Cardiac fibroblast (primary cell): ENCODE measurements at regions not wholly inside any gene's neighbourhood (a gene's known extent, or its start where the extent isn't known, plus 50 kb on each side); places are given as distances from the start of the nearest gene placed in this dataset.
A peak's percentile ranks its signal among the peaks of the same experiment; 100 is the strongest.

ENCODE experiments used
- DNase-seq, 2 donors: peaks; one replicate each; pipeline versions ENCODE4 v3.0.0 to v3.0.0-alpha.2; 2010; ENCODE audit warnings: low read depth in 2 of 2
- H3K4me3 ChIP-seq, 2 donors: replicated peaks in 1 of 2; 1 replicate in 1 of 2; 2 replicates in 1 of 2; pipeline ENCODE4 v1.5.1; 2011; ENCODE audit warnings: low read depth in 2 of 2, low read length in 2 of 2, mild to moderate bottlenecking in 2 of 2, moderate library complexity in 1 of 2
- TF ChIP-seq, protein P1 (sequence below): IDR thresholded peaks from one replicate; pipeline ENCODE4 v1.5.1; 2011; ENCODE audit warnings: low read depth, mild to moderate bottlenecking, low read length, inconsistent platforms

DNA sequence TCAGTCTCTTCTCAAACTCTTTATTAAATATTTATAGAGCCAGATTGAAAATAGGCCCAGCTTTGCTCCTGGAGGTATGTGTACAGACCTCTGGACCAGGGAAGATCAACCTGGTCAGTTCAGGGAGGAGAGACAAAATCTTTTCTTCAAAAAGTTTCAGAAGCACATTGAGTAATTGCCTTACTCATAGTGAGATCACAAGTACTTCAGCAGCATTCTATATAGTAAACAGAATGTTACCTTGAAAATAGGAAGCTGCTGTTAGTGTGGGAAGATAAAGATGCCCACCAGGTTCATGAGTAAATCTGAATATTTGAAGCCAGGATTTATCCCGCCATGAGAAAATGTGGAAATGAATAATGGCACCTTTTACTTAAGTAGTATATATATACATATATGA lies 665.9 kb upstream of the CITED2 start:
- no peak overlapping the region for H3K4me3 ChIP-seq
- peak in 1 of 2 donors; percentile 75 for DNase-seq
- TF ChIP-seq, protein P1, sequence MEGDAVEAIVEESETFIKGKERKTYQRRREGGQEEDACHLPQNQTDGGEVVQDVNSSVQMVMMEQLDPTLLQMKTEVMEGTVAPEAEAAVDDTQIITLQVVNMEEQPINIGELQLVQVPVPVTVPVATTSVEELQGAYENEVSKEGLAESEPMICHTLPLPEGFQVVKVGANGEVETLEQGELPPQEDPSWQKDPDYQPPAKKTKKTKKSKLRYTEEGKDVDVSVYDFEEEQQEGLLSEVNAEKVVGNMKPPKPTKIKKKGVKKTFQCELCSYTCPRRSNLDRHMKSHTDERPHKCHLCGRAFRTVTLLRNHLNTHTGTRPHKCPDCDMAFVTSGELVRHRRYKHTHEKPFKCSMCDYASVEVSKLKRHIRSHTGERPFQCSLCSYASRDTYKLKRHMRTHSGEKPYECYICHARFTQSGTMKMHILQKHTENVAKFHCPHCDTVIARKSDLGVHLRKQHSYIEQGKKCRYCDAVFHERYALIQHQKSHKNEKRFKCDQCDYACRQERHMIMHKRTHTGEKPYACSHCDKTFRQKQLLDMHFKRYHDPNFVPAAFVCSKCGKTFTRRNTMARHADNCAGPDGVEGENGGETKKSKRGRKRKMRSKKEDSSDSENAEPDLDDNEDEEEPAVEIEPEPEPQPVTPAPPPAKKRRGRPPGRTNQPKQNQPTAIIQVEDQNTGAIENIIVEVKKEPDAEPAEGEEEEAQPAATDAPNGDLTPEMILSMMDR, result no peak

DNA sequence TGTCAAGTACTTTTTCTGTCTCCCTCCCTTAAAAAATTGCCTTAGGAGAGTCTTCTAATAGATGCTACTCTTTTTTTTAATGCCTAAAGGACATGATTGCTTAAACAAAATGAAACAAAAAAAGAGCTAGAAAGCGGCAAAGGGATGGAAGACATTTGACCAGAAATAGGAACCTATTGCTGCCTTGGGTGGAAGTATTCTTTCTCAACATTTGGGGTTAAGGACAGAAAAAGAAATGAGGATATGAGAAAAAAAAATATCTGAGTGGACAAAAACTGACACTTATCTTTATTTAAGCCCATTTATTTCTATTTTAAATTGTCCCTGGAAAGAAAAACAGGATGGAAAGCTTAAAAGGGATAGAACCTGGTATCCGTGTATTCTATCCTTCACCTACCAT lies 664.9 kb upstream of the CITED2 start:
- TF ChIP-seq, protein P1, result no peak
- H3K4me3 ChIP-seq, result no peak overlapping the region
- no peak for DNase-seq

DNA sequence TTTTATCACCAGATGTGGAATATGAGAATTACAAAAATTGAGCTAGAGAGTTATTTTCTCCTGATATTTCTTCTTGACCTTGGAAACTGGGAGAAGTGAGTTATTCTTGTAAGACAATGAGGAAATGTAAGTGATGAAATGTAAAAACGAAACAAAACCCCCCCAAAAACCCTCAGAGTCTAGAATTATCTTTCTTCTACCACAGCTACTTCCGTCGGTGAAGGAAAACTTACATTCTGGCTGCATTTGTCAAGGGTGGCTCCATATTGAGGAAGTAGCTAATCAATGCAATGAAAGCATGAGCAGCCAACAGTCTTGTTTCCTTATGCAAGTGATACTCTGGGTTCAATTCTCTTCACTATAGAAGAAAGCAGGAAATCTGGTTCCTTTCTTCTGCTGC lies 661.7 kb upstream of the CITED2 start:
- TF ChIP-seq, protein P1, result no peak
- DNase-seq, result no peak
- H3K4me3 ChIP-seq, result no peak overlapping the region

DNA sequence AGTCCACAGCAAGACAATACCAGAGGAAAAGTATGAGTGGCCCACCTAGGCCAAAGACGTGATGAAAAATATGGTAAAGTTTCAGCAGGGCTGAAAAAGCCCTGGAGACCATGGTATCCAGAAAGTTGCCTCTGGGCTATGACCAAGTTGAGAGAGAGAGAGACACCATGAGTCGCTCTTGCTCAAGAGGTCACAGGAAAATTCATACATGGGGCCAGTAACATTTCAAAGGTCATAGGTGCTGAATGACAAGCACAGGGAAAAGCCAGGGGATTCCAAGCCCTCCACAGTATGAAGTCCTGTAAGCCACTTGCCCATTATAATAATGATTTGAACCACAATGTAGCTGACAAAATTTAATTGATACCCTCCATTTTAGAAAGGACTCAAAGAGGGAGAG lies 657.7 kb upstream of the CITED2 start:
- TF ChIP-seq, protein P1, result no peak
- no peak overlapping the region for H3K4me3 ChIP-seq
- peak in 1 of 2 donors; percentile 31 for DNase-seq

DNA sequence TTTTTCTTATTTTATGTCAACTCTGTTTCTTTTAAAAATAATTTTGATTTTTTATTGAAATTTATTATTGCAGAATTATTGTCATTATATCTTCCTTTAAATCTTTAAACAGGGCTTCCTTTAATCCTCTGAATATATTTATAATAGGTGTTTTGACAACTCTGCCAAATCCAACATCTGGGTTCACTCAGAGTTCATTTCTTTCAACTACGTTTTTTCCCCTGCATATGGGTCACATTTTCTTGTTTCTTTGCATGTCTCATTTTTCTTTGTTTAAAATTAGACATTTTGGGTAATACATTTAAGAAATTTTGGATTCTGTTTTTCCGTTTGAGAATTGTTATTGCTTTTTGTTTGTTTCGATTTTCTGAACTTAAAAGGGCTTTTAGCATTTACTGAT lies 655.1 kb upstream of the CITED2 start:
- no peak for DNase-seq
- TF ChIP-seq, protein P1, result no peak
- H3K4me3 ChIP-seq, result no peak overlapping the region

DNA sequence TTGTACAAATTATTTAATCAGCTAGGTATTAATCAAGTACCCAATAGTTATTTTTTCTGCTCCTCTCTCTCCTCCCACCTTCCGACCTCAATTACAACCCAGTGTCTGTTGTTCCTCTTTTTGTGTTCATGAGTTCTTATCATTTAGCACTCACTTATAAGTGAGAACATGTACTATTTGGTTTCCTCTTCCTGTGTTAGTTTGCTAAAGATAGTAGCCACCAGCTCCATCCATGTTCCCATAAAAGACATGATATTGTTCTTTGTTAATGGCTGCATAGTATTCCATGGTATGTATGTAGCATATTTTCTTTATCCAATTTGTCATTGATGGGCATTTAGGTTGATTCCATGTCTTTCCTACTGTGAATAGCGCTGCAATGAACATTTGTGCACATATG lies 652.8 kb upstream of the CITED2 start:
- DNase-seq, result no peak
- no peak overlapping the region for H3K4me3 ChIP-seq
- TF ChIP-seq, protein P1, result no peak

DNA sequence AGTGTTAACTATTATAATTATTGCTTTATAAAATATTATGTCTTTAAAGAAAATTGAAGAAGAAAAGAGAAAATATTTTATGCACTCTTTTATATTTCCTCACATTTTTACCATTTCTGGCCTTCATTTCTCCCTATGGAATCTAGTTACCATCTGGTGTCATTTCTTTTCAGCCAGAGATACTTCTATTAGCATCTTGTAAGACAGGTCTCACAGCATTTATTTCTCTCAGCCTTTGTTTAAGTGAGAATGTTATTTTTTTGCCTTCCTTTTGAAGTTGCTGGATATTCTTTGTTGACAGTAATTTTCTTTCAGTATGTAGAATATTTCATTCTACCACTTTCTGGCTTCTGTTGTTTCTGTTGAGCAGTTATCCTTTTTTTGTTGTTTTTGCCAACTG lies 652.1 kb upstream of the CITED2 start:
- DNase-seq, result no peak
- TF ChIP-seq, protein P1, result no peak
- no peak overlapping the region for H3K4me3 ChIP-seq
